GM10266 (cell line): ENCODE measurements at regions not wholly inside any gene's neighbourhood (a gene's known extent, or its start where the extent isn't known, plus 50 kb on each side); places are given as distances from the start of the nearest gene placed in this dataset.

Experiments used
- DNase-seq: peaks from one replicate; pipeline ENCODE4 v3.0.0; 2012; ENCODE audit errors: extremely low spot score
- CTCF ChIP-seq: IDR thresholded peaks from 2 replicates; pipeline ENCODE4 v1.5.1; 2012; ENCODE audit warnings: mild to moderate bottlenecking, low read depth; ENCODE audit not compliant: control insufficient read depth, insufficient read depth; ENCODE audit errors: missing control alignments

DNA sequence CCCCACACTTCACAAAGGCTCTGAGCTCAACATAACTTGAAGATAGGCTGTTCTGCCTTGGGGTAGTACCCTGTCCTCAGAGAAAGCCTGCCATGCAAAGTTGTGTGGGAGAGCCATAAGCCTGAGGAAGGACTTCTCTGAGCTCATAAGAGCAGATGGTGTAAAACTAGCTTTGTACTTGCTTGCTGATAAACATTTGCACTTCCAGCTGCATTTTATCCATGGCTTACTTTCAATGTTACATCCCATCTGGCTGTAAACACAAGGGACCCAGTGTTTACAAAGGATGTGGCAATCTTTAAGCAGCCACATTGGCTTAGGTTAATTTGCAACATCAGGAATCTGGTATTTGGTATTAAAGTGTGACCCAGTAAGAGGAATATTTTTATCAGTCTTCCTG is 258.1 kb downstream of the IPO8 start:
- no peak for DNase-seq
- no peak for TF ChIP-seq CTCF

- no peak for DNase-seq
- no peak for TF ChIP-seq CTCF
These were observed 258.6 kb downstream of the IPO8 start for GRCh38 chr12:30437044-30437443.

- DNase-seq: no peak
- no peak for TF ChIP-seq CTCF
These were observed 267.6 kb downstream of the IPO8 start for GRCh38 chr12:30428098-30428497.

DNA sequence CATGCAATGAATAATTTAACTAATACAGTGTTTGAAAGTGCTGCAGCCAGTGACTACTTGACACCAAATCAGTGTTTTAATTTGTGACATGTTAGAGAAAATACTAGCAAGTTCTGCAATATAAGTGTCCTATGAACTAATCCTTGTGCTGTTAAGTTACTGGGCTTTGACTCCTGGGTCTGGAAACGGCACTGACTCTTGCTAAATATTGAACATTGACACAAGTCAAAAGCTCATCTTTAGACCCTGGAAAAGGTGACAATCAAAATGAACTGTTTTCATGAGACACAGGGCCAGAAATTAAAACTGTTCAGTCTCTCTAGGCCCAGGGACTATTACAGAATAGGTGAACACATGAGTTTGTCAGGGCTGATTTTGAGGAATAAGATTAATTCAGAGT is 268.1 kb downstream of the IPO8 start:
- DNase-seq: no peak
- no peak for TF ChIP-seq CTCF

GRCh38 chr12:30425445-30425844 is 270.2 kb downstream of the IPO8 start:
- no peak for TF ChIP-seq CTCF
- no peak for DNase-seq

GRCh38 chr12:30423330-30423729 is 272.3 kb downstream of the IPO8 start:
- no peak for DNase-seq
- no peak for TF ChIP-seq CTCF

GRCh38 chr12:30422844-30423243 is 272.8 kb downstream of the IPO8 start:
- no peak for DNase-seq
- no peak for TF ChIP-seq CTCF
